Caco-2 (cell line): ENCODE measurements at regions not wholly inside any gene's neighbourhood (a gene's known extent, or its start where the extent isn't known, plus 50 kb on each side); places are given as distances from the start of the nearest gene placed in this dataset.

Experiments used
- BruUV-seq: library from RNA; stranded (reverse); fragments of 400-500 nt; replicated peaks from 2 replicates; lab custom pipeline; 2021; lab: Mats Ljungman, UMichigan
- CTCF ChIA-PET: fragments of 300-600 bp; sonication (Branson Sonifier 250); formaldehyde crosslinking; loops from one replicate; lab custom pipeline; 2022; ENCODE audit warnings: antibody characterized with exemption; lab: Charles Lee
- POLR2A ChIA-PET: fragments of 300-600 bp; sonication (Branson Sonifier 250); formaldehyde crosslinking; loops from one replicate; lab custom pipeline; 2022; ENCODE audit warnings: antibody characterized with exemption; lab: Charles Lee
- DNase-seq, 2 experiments: peaks; one replicate each; pipeline versions ENCODE4 v3.0.0 to v3.0.0-alpha.2; 2020 to 2022
- H3K27me3 ChIP-seq: replicated peaks from 2 replicates; pipeline ENCODE4 v1.6.0; 2011; ENCODE audit warnings: low read length; ENCODE audit not compliant: control insufficient read depth, insufficient read depth
- H3K36me3 ChIP-seq: 2 replicates; pipeline ENCODE4 v1.5.1; 2011; ENCODE audit warnings: low read length; ENCODE audit not compliant: control insufficient read depth, insufficient read depth
- H3K4me1 ChIP-seq: fragments of 250-450 bp; sonication (Bioruptor Pico); 2 replicates; pipeline ENCODE4 v1.5.1; 2020; ENCODE audit warnings: mild to moderate bottlenecking
- H3K4me3 ChIP-seq: 2 replicates; pipeline ENCODE4 v1.5.1; 2011; ENCODE audit warnings: low read depth, mild to moderate bottlenecking, control low read depth, low read length
- H3K9me3 ChIP-seq: fragments of 250-450 bp; sonication (Bioruptor Pico); 2 replicates; pipeline ENCODE4 v1.5.1; 2020; ENCODE audit warnings: mild to moderate bottlenecking, moderate library complexity
- H3K27ac Mint-ChIP-seq: one replicate; pipeline ENCODE4 v1.8.0; 2022; ENCODE audit warnings: mixed read lengths; ENCODE audit not compliant: unreplicated experiment
- H3K27me3 Mint-ChIP-seq: one replicate; pipeline ENCODE4 v1.8.0; 2022; ENCODE audit warnings: mixed read lengths; ENCODE audit not compliant: insufficient read depth, unreplicated experiment
- H3K36me3 Mint-ChIP-seq: one replicate; pipeline ENCODE4 v1.8.0; 2022; ENCODE audit warnings: mild to moderate bottlenecking, mixed read lengths; ENCODE audit not compliant: insufficient read depth, unreplicated experiment
- H3K4me1 Mint-ChIP-seq: one replicate; pipeline ENCODE4 v1.8.0; 2022; ENCODE audit warnings: low read depth, mixed read lengths; ENCODE audit not compliant: unreplicated experiment
- H3K4me3 Mint-ChIP-seq: one replicate; pipeline ENCODE4 v1.8.0; 2022; ENCODE audit warnings: mild to moderate bottlenecking, moderate library complexity, mixed read lengths; ENCODE audit not compliant: unreplicated experiment
- H3K9me3 Mint-ChIP-seq: one replicate; pipeline ENCODE4 v1.8.0; 2022; ENCODE audit warnings: mixed read lengths; ENCODE audit not compliant: unreplicated experiment
- intact Hi-C: fragments of 100-400 bp; cut with micrococcal nuclease; formaldehyde crosslinking; loops from one replicate; pipeline ENCODE4 v1.10.0; 2022; ENCODE audit not compliant: unreplicated experiment
- TF ChIP-seq, protein P1 (sequence below), 2 experiments: fragments of 200-600 bp in 1 of 2; IDR thresholded peaks; 1 replicate in 1 of 2; 2 replicates in 1 of 2; pipeline versions ENCODE4 v1.5.1 to v1.8.0; 2011 to 2022; ENCODE audit warnings: antibody characterized with exemption in 1 of 2, control low read depth in 1 of 2, inconsistent platforms in 1 of 2, low read depth in 1 of 2, low read length in 1 of 2, mild to moderate bottlenecking in 1 of 2, moderate library complexity in 1 of 2; ENCODE audit not compliant: insufficient read depth in 1 of 2, severe bottlenecking in 1 of 2, unreplicated experiment in 1 of 2

DNA sequence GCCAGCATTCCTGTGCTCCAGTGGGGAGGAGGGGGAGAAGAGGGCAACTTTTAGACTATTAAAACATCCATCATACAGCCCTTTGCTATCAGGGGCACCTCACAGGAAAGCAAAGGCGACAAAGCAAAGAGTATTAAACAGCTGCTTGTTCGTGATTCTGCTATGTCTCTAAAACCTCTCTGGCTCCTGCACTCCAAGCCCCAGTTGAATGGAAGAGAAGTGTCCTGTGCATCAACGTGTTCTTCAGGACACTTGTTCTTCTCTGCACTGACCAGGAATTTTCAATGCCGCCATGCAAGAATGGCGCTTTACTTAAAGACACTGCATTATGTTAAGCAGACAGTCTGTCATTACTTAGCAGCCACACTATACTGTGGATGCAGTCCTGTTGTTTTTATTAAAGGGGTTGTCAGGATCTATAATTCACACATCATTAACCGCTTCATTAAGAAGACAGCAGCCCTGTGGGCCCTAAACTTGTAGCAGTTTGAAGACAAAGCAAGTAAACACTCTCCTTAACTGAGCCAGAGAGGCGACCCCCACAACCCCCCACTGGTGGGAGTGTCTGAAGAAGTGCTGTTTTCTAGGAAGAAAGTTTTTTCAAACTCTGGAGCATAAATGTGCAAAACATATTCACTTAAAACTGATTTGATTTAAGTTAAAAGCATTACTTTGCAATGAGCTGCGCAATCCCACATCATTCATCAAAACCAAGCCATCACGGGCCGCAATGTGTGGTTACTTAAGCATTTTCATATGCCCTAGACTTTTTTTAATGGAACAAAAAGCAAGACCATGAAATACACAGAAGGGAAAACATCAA is 164.5 kb downstream of the ZNF608 start:
- no TSS peak for BruUV-seq
- no peaks in the 10 kb centered on the region for H3K9me3 ChIP-seq
- H3K4me3 Mint-ChIP-seq, result peak overlapping the region; percentile 63
- intact Hi-C loops, result loop anchor here (1.0 to 10.0 kb wide), 6 partner anchors 17 to 323 kb away; no protein-coding TSS in a partner anchor
- H3K27me3 ChIP-seq, result no peaks in the 10 kb centered on the region
- H3K27ac Mint-ChIP-seq, result peak overlapping the region; percentile 89
- ChIA-PET POLR2A (interaction anchor here (0.6 kb wide), 1 partner anchor 166 kb away, joined by 3 read pairs; no protein-coding TSS in a partner anchor), CTCF (interaction anchor here (1.0 kb wide), 1 partner anchor 15 kb away, joined by 3 read pairs; no protein-coding TSS in a partner anchor)
- H3K27me3 Mint-ChIP-seq, result no peaks in the 10 kb centered on the region
- DNase-seq, result peak; percentile 82 to 88
- peaks cover 34% of the 10 kb centered on the region for H3K4me1 Mint-ChIP-seq
- peaks cover 38% of the 10 kb centered on the region for H3K4me1 ChIP-seq
- H3K36me3 Mint-ChIP-seq, result no peaks in the 10 kb centered on the region
- H3K4me3 ChIP-seq, result no peak overlapping the region
- TF ChIP-seq, protein P1, sequence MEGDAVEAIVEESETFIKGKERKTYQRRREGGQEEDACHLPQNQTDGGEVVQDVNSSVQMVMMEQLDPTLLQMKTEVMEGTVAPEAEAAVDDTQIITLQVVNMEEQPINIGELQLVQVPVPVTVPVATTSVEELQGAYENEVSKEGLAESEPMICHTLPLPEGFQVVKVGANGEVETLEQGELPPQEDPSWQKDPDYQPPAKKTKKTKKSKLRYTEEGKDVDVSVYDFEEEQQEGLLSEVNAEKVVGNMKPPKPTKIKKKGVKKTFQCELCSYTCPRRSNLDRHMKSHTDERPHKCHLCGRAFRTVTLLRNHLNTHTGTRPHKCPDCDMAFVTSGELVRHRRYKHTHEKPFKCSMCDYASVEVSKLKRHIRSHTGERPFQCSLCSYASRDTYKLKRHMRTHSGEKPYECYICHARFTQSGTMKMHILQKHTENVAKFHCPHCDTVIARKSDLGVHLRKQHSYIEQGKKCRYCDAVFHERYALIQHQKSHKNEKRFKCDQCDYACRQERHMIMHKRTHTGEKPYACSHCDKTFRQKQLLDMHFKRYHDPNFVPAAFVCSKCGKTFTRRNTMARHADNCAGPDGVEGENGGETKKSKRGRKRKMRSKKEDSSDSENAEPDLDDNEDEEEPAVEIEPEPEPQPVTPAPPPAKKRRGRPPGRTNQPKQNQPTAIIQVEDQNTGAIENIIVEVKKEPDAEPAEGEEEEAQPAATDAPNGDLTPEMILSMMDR (IDR thresholded peaks at IDR 0.05; ENCODE audit: insufficient read depth in 1 of 2, low read depth in 1 of 2, low read length in 1 of 2, severe bottlenecking in 1 of 2, unreplicated experiment in 1 of 2), result no peak
- H3K9me3 Mint-ChIP-seq, result no peaks in the 10 kb centered on the region
- H3K36me3 ChIP-seq, result no peaks in the 10 kb centered on the region

DNA sequence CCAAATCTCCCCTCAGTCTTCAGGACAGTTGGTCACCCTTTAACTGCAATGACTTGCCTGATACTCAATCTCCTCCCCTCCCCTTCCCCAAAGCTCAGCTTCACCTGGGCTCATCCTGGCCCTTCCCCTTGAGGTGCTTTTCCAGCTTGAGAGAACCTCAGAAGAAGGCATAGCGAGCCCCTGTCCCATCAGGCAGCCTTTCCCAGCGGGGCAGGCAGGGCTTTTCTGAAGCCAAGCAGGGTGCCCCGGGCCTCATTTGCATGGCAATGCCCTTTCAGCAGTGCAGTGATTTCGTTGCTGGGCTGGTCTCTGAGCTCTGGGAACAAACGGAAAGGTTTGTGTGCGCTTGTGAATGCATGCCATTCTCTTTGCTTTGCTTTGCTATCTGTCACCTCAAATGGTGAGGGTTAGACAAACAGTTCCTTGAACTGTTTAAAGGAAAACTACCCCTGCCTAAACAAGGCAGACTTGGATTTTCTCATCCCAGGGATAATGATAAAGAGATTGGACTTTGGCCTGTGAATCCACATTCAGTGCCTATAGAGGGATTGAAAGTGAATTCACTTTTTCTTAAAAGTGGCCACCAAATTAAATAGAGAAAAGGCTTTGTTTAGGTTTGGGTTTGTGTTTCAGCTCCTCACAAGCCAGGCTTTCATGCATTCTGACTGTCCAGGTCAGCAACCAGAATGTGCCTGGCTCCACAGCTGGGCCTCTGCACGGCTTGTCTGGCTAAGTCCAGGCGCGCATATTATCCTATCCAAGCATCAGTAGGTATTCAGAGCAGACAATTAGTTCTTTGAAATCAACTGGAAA is 165.3 kb downstream of the ZNF608 start:
- Mint-ChIP-seq H3K27ac (peak overlapping the region; percentile 89), H3K36me3 (no peaks in the 10 kb centered on the region), H3K27me3 (no peaks in the 10 kb centered on the region), H3K4me1 (peaks cover 40% of the 10 kb centered on the region), H3K9me3 (no peaks in the 10 kb centered on the region), H3K4me3 (peak overlapping the region; percentile 63)
- TF ChIP-seq, protein P1 (IDR thresholded peaks at IDR 0.05; ENCODE audit: insufficient read depth in 1 of 2, low read depth in 1 of 2, low read length in 1 of 2, severe bottlenecking in 1 of 2, unreplicated experiment in 1 of 2), result no peak
- Histone ChIP-seq H3K9me3 (no peaks in the 10 kb centered on the region), H3K4me3 (peak overlapping the region; percentile 6; the same call in 1 of the 2 replicates), H3K4me1 (peaks cover 38% of the 10 kb centered on the region), H3K27me3 (no peaks in the 10 kb centered on the region), H3K36me3 (no peaks in the 10 kb centered on the region)
- CTCF ChIA-PET, result interaction anchor here (1.0 kb wide), 1 partner anchor 16 kb away, joined by 3 read pairs; no protein-coding TSS in a partner anchor
- intact Hi-C loops, result loop anchor here (1.0 to 10.0 kb wide), 6 partner anchors 18 to 324 kb away; no protein-coding TSS in a partner anchor
- POLR2A ChIA-PET, result interaction anchor here (0.5 to 0.7 kb wide), 5 partner anchors 128 to 1119 kb away, joined by 3 to 5 read pairs (median 3); no protein-coding TSS in a partner anchor
- no TSS peak for BruUV-seq
- peak; percentile 81 to 91 for DNase-seq

DNA sequence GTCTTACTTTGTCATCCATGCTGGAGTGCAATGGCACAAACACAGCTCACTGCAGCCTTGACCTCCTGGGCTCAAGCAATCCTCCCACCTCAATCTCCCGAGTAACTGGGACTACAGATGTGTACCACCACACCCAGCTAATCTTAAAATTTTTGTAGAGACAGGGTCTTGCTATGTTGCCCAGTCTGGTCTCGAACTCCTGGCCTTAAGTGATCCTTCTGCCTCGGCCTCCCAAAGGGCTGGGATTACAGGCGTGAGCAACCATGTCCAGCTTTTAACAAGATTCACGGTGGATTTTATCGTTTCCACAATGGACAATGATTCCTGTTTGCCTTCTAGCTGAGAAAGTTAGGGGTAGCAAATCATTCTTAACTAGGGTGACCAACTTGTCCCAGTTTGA is 165.9 kb downstream of the ZNF608 start:
- no peak for DNase-seq
- Mint-ChIP-seq H3K36me3 (no peaks in the 10 kb centered on the region), H3K27ac (peak overlapping the region; percentile 89), H3K27me3 (no peaks in the 10 kb centered on the region), H3K4me3 (peak overlapping the region; percentile 63), H3K4me1 (peaks cover 44% of the 10 kb centered on the region), H3K9me3 (no peaks in the 10 kb centered on the region)
- Histone ChIP-seq H3K4me3 (no peak overlapping the region), H3K27me3 (no peaks in the 10 kb centered on the region), H3K36me3 (no peaks in the 10 kb centered on the region), H3K4me1 (peaks cover 38% of the 10 kb centered on the region), H3K9me3 (no peaks in the 10 kb centered on the region)
- ChIA-PET CTCF (interaction anchor here (1.0 kb wide), 1 partner anchor 17 kb away, joined by 3 read pairs; no protein-coding TSS in a partner anchor), POLR2A (interaction anchor here (0.5 to 0.7 kb wide), 3 partner anchors 128 to 168 kb away, joined by 3 to 5 read pairs (median 3); no protein-coding TSS in a partner anchor)
- intact Hi-C loops, result loop anchor here (2.0 to 10.0 kb wide), 2 partner anchors 158 to 324 kb away; no protein-coding TSS in a partner anchor
- TSS peak; percentile 35 for BruUV-seq
- TF ChIP-seq, protein P1 (IDR thresholded peaks at IDR 0.05; ENCODE audit: insufficient read depth in 1 of 2, low read depth in 1 of 2, low read length in 1 of 2, severe bottlenecking in 1 of 2, unreplicated experiment in 1 of 2), result no peak
